HUES48 (cell line): ENCODE measurements at regions not wholly inside any gene's neighbourhood (a gene's known extent, or its start where the extent isn't known, plus 50 kb on each side); places are given as distances from the start of the nearest gene placed in this dataset.

Experiments used
- H3K27ac ChIP-seq: one replicate; pipeline ENCODE4 v1.7.0; 2013; ENCODE audit warnings: low read depth, low read length, inconsistent platforms
- H3K27me3 ChIP-seq: 2 replicates; pipeline ENCODE4 v1.6.1; 2013; ENCODE audit warnings: mild to moderate bottlenecking, low read length; ENCODE audit not compliant: control insufficient read depth, insufficient read depth
- H3K36me3 ChIP-seq: 2 replicates; pipeline ENCODE4 v1.6.1; 2013; ENCODE audit warnings: low read length; ENCODE audit not compliant: control insufficient read depth, insufficient read depth
- H3K4me1 ChIP-seq: 2 replicates; pipeline ENCODE4 v1.6.1; 2013; ENCODE audit warnings: mild to moderate bottlenecking, low read length; ENCODE audit not compliant: control insufficient read depth, insufficient read depth
- H3K4me3 ChIP-seq: 2 replicates; pipeline ENCODE4 v1.5.1; 2013; ENCODE audit warnings: mild to moderate bottlenecking, low read depth, low read length
- H3K9ac ChIP-seq: 2 replicates; pipeline ENCODE4 v1.6.1; 2013; ENCODE audit warnings: mild to moderate bottlenecking, low read depth, low read length, moderate library complexity
- H3K9me3 ChIP-seq: 2 replicates; pipeline ENCODE4 v1.6.1; 2013; ENCODE audit warnings: low read length; ENCODE audit not compliant: control insufficient read depth, insufficient read depth

DNA sequence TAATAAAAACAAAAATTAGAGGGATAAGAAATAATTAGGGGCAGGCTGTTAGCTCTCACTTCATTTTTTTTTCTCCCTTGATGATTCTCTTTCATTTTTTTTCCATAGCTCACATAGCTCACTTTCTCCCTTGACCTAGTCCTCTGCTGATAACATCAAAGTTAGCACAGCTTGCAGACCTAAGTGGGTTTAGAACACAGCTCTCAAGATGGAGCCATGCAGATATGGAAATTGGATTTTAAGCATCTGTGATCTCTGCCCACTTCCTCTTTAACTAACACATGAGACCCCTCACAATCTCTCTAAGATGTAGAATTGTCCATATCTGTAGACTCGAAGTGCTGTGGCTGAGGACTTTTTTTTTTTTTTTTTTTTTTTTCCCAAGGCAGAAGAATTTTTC lies 257.1 kb downstream of the SOX4 start:
- Histone ChIP-seq H3K36me3 (no peaks in the 10 kb centered on the region; the same call in 1 of the 2 replicates), H3K4me1 (peaks cover 21% of the 10 kb centered on the region), H3K9me3 (peaks cover 3% of the 10 kb centered on the region; the same call in 1 of the 2 replicates), H3K27ac (no peak overlapping the region), H3K9ac (no peak overlapping the region), H3K27me3 (no peaks in the 10 kb centered on the region), H3K4me3 (no peak overlapping the region)

DNA sequence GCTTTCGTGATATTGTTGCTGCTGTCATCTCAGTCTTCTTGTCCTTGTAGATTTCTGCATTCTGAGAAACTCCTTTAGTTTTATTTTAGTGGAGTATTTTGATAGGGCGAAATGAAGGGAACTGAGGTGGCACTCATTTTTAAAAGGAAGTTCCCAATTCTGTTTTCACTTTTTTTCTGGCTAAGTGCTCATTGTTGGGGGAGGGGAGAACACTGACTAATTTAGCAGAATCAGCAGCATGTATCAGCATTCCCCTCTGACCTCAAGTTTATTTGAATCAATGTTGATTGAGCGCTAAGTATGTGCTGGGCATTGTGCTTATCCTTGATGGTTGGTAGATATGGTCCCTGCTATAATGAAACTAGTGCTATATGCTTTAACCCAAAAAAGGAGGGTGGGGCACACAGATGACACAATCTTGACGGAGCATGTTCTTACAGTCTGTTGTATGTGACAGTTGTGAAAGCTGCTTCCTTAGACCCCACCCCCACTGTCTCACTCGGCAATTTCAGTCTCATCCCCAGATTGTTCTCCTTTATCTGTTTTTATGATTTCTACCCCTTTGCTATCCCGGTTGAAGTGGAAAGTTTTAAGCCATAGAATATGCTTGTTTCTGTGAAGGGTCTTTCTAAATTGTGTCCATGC lies 262.4 kb downstream of the SOX4 start:
- Histone ChIP-seq H3K27me3 (no peaks in the 10 kb centered on the region), H3K36me3 (peaks cover 7% of the 10 kb centered on the region), H3K9me3 (no peaks in the 10 kb centered on the region), H3K9ac (no peak overlapping the region), H3K4me1 (no peaks in the 10 kb centered on the region), H3K27ac (no peak overlapping the region), H3K4me3 (no peak overlapping the region)

DNA sequence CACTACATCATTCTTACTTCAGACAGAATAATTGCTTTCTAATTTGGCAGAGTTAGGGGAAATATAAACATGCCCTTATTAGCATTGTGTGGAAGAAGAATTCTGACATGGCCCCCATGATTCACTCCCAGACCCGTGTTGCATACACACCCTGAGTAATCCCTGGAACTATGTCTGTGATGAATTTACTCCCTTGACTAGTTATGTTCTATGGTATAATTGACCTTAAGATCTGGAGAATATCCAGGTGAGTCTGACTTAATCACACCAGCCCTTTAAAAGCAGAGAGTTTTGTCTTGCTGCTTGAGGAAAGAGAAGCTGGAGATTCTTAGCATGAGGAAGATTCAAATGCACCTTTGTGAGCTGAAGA lies 262.9 kb downstream of the SOX4 start:
- Histone ChIP-seq H3K36me3 (peaks cover 7% of the 10 kb centered on the region), H3K4me1 (no peaks in the 10 kb centered on the region), H3K4me3 (no peak overlapping the region), H3K27ac (no peak overlapping the region), H3K9me3 (no peaks in the 10 kb centered on the region), H3K9ac (no peak overlapping the region), H3K27me3 (no peaks in the 10 kb centered on the region)

DNA sequence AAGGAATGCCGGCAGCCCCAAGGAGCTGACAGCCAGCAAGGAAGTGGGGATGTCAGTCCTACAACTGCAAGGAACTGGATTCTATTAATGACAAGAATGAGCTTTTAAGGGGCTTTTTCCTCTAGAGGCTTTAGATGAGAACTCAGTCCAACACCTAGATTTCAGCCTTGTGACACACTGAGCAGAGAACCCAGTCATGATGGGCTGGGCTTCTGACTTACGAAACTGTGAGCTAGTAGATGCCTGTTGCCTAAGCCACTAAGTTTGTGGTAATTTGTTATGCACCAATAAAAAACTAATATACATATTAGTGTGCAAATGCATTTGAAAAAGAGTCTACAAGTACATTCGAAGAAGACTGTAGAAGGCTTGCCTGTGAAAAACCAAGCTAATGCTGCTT lies 263.3 kb downstream of the SOX4 start:
- Histone ChIP-seq H3K36me3 (peaks cover 7% of the 10 kb centered on the region), H3K27me3 (no peaks in the 10 kb centered on the region), H3K9ac (no peak overlapping the region), H3K9me3 (no peaks in the 10 kb centered on the region), H3K4me3 (no peak overlapping the region), H3K27ac (no peak overlapping the region), H3K4me1 (no peaks in the 10 kb centered on the region)

DNA sequence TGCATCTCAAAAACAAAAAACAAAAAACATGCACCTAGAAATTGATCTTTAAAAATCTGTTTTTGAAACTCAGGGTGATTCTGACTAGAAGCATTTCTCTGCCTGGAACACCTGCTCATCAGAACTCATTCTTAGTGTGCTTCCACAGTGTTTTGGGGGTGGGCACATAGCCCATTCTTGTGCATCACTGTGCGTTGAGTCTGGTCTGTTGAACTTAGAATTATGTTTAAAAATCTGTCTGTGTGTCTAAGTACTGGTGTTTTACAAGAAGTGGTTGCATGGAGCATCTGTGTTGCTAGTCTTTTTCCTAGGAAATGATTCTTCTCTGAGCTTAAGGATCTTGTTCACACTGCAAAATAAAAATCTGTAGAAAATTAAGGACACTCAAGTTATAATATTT lies 264.5 kb downstream of the SOX4 start:
- Histone ChIP-seq H3K27me3 (no peaks in the 10 kb centered on the region), H3K27ac (no peak overlapping the region), H3K4me1 (no peaks in the 10 kb centered on the region), H3K4me3 (no peak overlapping the region), H3K9me3 (no peaks in the 10 kb centered on the region), H3K9ac (no peak overlapping the region), H3K36me3 (peaks cover 7% of the 10 kb centered on the region)

DNA sequence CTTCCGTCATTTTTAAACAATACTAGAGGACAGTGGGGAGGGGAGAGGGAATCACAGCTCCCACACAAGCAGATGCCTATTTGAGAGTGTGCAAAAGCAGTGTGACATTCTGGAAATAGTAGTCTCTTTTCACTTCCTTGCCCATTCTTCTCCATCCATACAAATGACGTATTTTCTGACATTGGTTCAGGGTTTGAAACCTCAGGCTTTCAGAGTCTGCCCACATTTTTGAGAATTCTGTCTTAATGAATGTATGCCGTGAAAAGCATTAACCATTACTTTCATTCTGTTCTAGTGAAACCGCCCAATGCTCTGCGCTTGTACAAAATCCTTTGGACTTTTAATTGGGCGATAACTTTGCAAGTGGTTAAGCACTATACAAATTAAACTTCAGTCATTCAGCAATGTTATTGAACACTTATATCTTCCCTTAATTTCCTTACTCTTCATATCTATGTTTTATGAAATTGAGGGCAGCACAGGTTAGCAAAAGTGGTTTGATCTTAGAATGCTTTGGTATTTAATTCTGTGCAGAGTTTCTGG lies 265.7 kb downstream of the SOX4 start:
- Histone ChIP-seq H3K36me3 (peaks cover 7% of the 10 kb centered on the region), H3K9me3 (no peaks in the 10 kb centered on the region), H3K9ac (no peak overlapping the region)

DNA sequence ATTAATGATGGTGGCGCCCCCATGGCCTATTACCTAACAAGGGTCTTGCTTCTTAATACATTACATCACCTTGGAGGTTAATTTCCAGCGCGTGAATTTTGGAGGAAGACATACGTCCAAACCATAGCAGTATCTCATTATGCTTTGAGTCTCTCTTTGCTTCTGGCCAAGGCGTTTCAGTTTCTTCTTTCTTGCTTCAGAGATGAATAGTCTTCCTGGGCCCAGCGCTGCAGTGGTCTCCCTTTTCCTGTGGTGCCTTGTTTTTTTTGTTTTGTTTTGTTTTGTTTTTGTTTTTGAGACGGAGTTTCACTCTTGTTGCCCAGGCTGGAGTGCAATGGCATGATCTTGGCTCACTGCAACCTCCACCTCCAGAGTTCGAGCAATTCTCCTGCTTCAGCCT lies 268.4 kb downstream of the SOX4 start:
- no peak overlapping the region for H3K27ac ChIP-seq
- H3K4me3 ChIP-seq: no peak overlapping the region
- H3K9ac ChIP-seq: no peak overlapping the region
- no peaks in the 10 kb centered on the region for H3K4me1 ChIP-seq
- no peaks in the 10 kb centered on the region for H3K27me3 ChIP-seq
- no peaks in the 10 kb centered on the region for H3K9me3 ChIP-seq
- H3K36me3 ChIP-seq: no peaks in the 10 kb centered on the region; the same call in 1 of the 2 replicates

More for the DNA sequence above, 265.7 kb downstream of the SOX4 start:
- Histone ChIP-seq H3K27me3 (no peaks in the 10 kb centered on the region), H3K4me3 (no peak overlapping the region), H3K27ac (no peak overlapping the region), H3K4me1 (no peaks in the 10 kb centered on the region)

DNA sequence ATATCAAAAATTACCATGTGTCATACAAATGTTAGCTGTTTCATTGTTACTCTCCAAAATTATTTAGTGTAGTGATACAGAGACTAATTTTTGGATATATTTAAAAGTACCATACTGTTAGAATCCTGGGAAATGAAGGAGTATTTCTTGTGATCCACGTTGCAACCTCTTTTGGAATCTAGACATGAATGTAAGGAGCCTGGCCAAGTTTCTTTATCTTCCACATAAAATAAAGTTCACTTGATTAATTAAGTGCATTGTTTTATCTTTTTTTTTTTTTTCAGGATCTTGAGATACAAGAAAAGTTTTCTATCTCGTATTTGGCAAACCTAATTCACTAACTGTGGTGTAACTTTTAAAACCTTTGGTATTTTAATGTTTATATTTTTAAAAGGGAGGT lies 270.7 kb downstream of the SOX4 start:
- Histone ChIP-seq H3K9me3 (no peaks in the 10 kb centered on the region), H3K9ac (no peak overlapping the region), H3K27ac (no peak overlapping the region), H3K4me1 (no peaks in the 10 kb centered on the region), H3K27me3 (no peaks in the 10 kb centered on the region), H3K36me3 (no peaks in the 10 kb centered on the region; the same call in 1 of the 2 replicates), H3K4me3 (no peak overlapping the region)

DNA sequence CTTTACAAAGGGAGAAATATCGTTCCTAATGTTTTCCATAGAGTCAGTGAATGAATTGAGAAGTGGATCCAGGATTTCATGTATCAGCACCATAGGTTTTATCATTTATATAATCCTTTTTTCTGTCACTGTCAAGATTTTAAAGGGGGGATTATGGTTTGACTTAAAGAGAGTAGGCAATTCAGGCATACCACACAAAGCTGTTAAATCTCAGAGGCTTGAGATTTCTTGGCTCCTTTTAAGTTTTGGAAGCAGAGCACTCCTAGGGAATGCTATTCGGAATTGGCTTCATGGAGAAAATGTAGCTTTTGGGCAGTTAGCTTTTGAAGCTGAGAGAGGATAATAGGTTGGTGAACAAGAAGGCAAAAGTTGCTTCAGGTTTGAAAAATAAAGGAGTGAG lies 274.7 kb downstream of the SOX4 start:
- Histone ChIP-seq H3K27me3 (no peaks in the 10 kb centered on the region), H3K4me3 (no peak overlapping the region), H3K9ac (no peak overlapping the region), H3K36me3 (no peaks in the 10 kb centered on the region), H3K9me3 (no peaks in the 10 kb centered on the region), H3K4me1 (peaks cover 7% of the 10 kb centered on the region), H3K27ac (no peak overlapping the region)

DNA sequence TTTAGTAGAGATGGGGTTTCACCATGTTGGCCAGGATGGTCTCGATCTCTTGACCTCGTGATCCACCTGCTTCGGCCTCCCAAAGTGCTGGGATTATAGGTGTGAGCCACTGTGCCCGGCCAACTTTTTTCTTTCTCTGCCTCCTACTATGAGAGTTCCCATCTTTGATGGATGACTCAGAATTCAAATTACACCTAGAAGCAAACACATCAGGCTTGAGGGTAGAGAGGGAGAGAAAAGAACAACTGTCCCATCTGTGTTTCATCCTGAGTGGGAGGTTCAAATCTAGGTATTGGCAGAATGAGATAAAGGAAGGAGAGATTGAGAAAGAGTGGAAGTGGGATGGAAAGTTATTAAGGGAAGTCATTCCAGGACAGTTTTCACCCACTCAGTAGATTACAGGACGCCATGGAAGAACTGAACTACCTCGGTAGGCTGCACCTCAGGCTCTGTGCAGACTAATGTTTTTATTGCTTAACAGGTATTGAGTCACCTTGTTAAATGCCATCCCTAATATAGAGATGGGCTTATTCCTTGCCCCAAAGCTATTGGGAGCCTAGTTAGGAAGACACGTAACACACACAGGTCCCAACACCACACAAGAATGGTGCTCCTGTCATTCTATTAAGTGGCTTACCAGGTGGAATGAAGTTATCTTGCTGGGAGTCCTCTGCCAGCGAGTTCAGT lies 275.7 kb downstream of the SOX4 start:
- H3K9ac ChIP-seq: no peak overlapping the region
- H3K36me3 ChIP-seq: no peaks in the 10 kb centered on the region
- no peak overlapping the region for H3K27ac ChIP-seq
- peaks cover 7% of the 10 kb centered on the region for H3K4me1 ChIP-seq
- no peaks in the 10 kb centered on the region for H3K27me3 ChIP-seq
- H3K4me3 ChIP-seq: no peak overlapping the region
- H3K9me3 ChIP-seq: no peaks in the 10 kb centered on the region

DNA sequence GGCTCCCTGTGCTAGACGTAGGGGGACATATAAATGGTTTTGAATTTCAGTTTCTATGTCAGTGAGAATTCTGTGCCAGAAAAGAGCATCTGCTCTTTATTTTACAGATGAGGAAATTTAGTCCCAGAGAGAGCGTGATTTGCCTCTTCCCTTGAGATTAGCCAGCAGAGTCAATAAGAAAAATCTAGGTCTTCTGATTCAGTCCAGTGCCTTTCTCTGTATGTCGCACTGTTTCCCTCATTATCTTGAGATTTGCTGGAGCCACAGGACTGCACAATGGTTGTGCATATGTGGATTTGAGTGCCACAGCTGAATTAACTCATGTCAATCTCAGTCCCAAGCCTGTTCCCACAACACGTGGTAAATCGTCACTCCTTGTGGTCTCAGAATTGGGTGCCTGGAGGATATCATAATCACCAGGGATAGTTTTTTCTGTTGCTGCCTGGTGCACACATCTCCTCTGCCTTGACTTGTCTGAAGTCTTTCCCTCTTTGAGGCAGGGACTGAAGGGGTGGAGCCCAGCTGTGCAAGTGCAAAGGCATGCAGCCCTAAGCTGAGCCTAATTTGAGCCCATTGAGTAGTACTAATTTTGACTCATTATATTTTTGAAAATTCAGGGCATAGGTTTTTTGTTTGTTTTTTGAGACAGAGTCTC lies 276.7 kb downstream of the SOX4 start:
- no peaks in the 10 kb centered on the region for H3K36me3 ChIP-seq
- no peak overlapping the region for H3K4me3 ChIP-seq
- no peak overlapping the region for H3K27ac ChIP-seq
- H3K9me3 ChIP-seq: no peaks in the 10 kb centered on the region
- peaks cover 7% of the 10 kb centered on the region for H3K4me1 ChIP-seq
- H3K27me3 ChIP-seq: no peaks in the 10 kb centered on the region
- no peak overlapping the region for H3K9ac ChIP-seq
